Ascending aorta (tissue), 2 donors: ENCODE measurements at regions not wholly inside any gene's neighbourhood (a gene's known extent, or its start where the extent isn't known, plus 50 kb on each side); places are given as distances from the start of the nearest gene placed in this dataset.

Experiments
- DNase-seq, 2 donors: peaks; one replicate each; pipeline ENCODE4 v3.0.0-alpha.2; 2019; ENCODE audit warnings: low spot score in 2 of 2
- H3K27ac ChIP-seq, 2 donors: fragments of 200-600 bp; sonication (generic); one replicate each; pipeline ENCODE4 v1.5.1; 2016 to 2017; ENCODE audit warnings: mild to moderate bottlenecking in 1 of 2
- H3K27me3 ChIP-seq: fragments of 200-600 bp; sonication (generic); one replicate; pipeline ENCODE4 v1.5.1; 2017
- H3K36me3 ChIP-seq, 2 donors: fragments of 200-600 bp; sonication (generic); one replicate each; pipeline ENCODE4 v1.5.1; 2016
- H3K4me1 ChIP-seq, 2 donors: fragments of 200-600 bp; sonication (generic); one replicate each; pipeline ENCODE4 v1.5.1; 2016 to 2017; ENCODE audit warnings: mild to moderate bottlenecking in 1 of 2
- H3K4me3 ChIP-seq, 2 donors: fragments of 200-600 bp; sonication (generic); one replicate each; pipeline ENCODE4 v1.5.1; 2016 to 2017; ENCODE audit warnings: mild to moderate bottlenecking in 1 of 2
- H3K9me3 ChIP-seq, 2 donors: fragments of 200-600 bp; sonication (generic); one replicate each; pipeline ENCODE4 v1.5.1; 2016
- CTCF ChIP-seq, 3 experiments: fragments of 200-600 bp in 2 of 3; fragments of 450-650 bp in 1 of 3; sonication (generic) in 2 of 3; IDR thresholded peaks; one replicate each; pipeline ENCODE4 v1.5.1; 2016 to 2019; ENCODE audit warnings: antibody characterized with exemption in 3 of 3, mild to moderate bottlenecking in 1 of 3, moderate library complexity in 1 of 3
- intact Hi-C: fragments of 100-400 bp; cut with DNase I; formaldehyde crosslinking; loops from one replicate; pipeline ENCODE4 v1.15.1; 2023

GRCh38 chr13:61138857-61139256 lies 276.8 kb downstream of the PCDH20 start:
- Histone ChIP-seq H3K4me3 (no peak overlapping the region), H3K9me3 (no peaks in the 10 kb centered on the region), H3K36me3 (no peaks in the 10 kb centered on the region), H3K27me3 (no peaks in the 10 kb centered on the region), H3K4me1 (no peaks in the 10 kb centered on the region), H3K27ac (no peak overlapping the region)
- intact Hi-C loops = no loop called here
- DNase-seq = no peak
- TF ChIP-seq CTCF (IDR thresholded peaks at IDR 0.05) = no peak

DNA sequence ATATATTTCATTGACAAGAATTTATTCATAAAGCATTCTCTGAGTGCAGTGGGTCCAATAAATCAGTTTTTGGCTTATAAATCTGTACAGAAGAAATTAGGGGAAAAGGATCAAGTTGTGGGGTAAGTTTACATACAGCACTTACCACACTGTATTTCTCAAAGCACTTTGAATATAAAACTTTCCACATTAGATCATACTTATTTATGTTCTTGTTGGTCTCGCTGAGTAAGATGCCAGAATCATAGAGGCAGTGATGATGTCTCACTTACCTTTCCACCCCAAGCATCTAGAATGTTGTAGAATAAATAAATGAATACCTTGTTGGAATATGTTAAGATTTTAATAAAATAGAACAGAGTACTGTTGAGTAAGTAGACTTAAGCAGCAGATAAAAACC lies 279.1 kb downstream of the PCDH20 start:
- no peaks in the 10 kb centered on the region for H3K36me3 ChIP-seq
- no peaks in the 10 kb centered on the region for H3K27me3 ChIP-seq
- TF ChIP-seq CTCF (IDR thresholded peaks at IDR 0.05) = no peak
- no peak overlapping the region for H3K27ac ChIP-seq
- no peak for DNase-seq
- no peaks in the 10 kb centered on the region for H3K9me3 ChIP-seq
- H3K4me1 ChIP-seq = no peaks in the 10 kb centered on the region
- no peak overlapping the region for H3K4me3 ChIP-seq
- intact Hi-C loops = no loop called here

GRCh38 chr13:61136093-61136492 lies 279.6 kb downstream of the PCDH20 start:
- no peaks in the 10 kb centered on the region for H3K36me3 ChIP-seq
- TF ChIP-seq CTCF (IDR thresholded peaks at IDR 0.05) = no peak
- no peaks in the 10 kb centered on the region for H3K9me3 ChIP-seq
- H3K4me3 ChIP-seq = no peak overlapping the region
- no peaks in the 10 kb centered on the region for H3K4me1 ChIP-seq
- intact Hi-C loops = no loop called here
- no peaks in the 10 kb centered on the region for H3K27me3 ChIP-seq
- no peak for DNase-seq
- H3K27ac ChIP-seq = no peak overlapping the region

- no peaks in the 10 kb centered on the region for H3K27me3 ChIP-seq
- H3K4me1 ChIP-seq = no peaks in the 10 kb centered on the region
- intact Hi-C loops = no loop called here
- no peaks in the 10 kb centered on the region for H3K36me3 ChIP-seq
- no peak overlapping the region for H3K4me3 ChIP-seq
- no peaks in the 10 kb centered on the region for H3K9me3 ChIP-seq
- no peak overlapping the region for H3K27ac ChIP-seq
- no peak for DNase-seq
- no peak for TF ChIP-seq CTCF (IDR thresholded peaks at IDR 0.05)
Measured at GRCh38 chr13:61135583-61135982, 280.1 kb downstream of the PCDH20 start.

DNA sequence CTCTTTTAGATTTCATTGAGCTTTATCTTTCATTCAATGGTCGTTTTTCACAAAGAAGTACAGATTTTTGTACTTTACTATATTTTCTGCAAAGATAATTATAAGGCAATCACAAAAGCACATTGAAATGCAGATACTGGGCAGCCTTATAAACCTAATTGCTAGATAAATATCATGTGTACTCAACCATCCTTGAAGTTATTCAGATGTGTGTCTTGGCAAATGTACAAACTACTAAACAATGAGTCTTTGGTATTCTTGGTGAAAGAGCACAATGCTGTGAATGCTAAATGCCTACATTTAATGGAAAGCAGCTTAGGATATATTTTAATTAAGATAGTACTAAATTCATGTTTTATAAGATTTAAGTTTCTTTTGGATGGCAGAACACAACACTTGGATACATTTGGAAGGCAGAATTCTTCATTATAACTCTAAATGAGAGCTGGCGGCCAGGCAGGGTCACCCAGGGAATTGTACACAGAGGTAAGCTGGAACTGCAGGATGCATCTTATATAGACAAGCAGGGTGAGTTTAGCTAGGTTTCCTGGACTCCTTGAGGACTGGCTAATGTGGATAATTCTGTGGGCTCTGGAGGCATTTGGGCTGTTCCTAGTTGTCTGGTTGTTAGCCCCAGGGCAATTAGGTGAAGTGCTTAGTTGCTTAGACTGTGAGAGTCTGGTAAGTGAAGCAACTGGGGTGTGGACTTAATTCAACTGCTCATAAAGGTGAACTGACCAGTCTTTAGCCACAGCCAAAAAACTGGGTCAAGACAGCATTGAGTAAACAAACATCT lies 286.6 kb downstream of the PCDH20 start:
- Histone ChIP-seq H3K4me1 (no peaks in the 10 kb centered on the region), H3K9me3 (no peaks in the 10 kb centered on the region), H3K27me3 (no peaks in the 10 kb centered on the region), H3K27ac (no peak overlapping the region), H3K36me3 (no peaks in the 10 kb centered on the region), H3K4me3 (no peak overlapping the region)
- DNase-seq = no peak
- no peak for TF ChIP-seq CTCF (IDR thresholded peaks at IDR 0.05)
- intact Hi-C loops = no loop called here
